HEK293T (cell line): ENCODE measurements at regions not wholly inside any gene's neighbourhood (a gene's known extent, or its start where the extent isn't known, plus 50 kb on each side); places are given as distances from the start of the nearest gene placed in this dataset.

Source experiments
- ARNT ChIP-seq: fragments of 450-650 bp; IDR thresholded peaks from 2 replicates; pipeline ENCODE4 v1.6.1; 2017; ENCODE audit warnings: mild to moderate bottlenecking
- BHLHE40 ChIP-seq: fragments of 450-650 bp; IDR thresholded peaks from 2 replicates; pipeline ENCODE4 v1.6.1; 2016; ENCODE audit warnings: mild to moderate bottlenecking, moderate library complexity, borderline replicate concordance
- FOXM1 ChIP-seq: fragments of 450-650 bp; IDR thresholded peaks from 2 replicates; pipeline ENCODE4 v1.6.1; 2017; ENCODE audit warnings: mild to moderate bottlenecking, borderline replicate concordance
- LEF1 ChIP-seq: fragments of 450-650 bp; IDR thresholded peaks from 2 replicates; pipeline ENCODE4 v1.6.1; 2017; ENCODE audit warnings: mild to moderate bottlenecking, borderline replicate concordance
- SP1 ChIP-seq: fragments of 450-650 bp; IDR thresholded peaks from 2 replicates; pipeline ENCODE4 v1.6.1; 2017
- SUZ12 ChIP-seq: fragments of 450-650 bp; IDR thresholded peaks from 2 replicates; pipeline ENCODE4 v1.6.1; 2016; ENCODE audit warnings: mild to moderate bottlenecking
- TARDBP ChIP-seq: fragments of 450-650 bp; IDR thresholded peaks from 2 replicates; pipeline ENCODE4 v1.6.1; 2016

DNA sequence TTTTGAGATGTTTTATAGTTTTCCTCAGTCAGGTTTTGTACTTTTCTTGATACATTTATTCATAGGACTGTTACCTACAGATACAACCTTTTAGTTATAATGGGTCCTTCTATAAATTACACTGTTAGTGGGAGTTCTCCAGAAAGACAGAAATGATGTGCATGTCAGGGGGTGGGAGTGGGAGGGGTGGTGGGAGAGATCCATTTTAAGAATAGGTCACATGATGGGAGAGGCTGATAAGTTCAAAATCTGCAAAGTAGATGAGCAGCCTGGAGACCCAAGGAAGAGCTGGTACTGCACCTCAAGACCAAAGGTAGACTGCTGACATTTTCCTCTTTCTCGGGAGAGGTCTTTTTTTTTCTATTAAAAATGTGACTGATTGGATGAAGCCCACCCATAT, 408.0 kb upstream of the GJE1 start:
- TF ChIP-seq FOXM1 = no peak
- no peak for TF ChIP-seq SUZ12
- TF ChIP-seq BHLHE40 = no peak
- no peak for TF ChIP-seq TARDBP
- no peak for TF ChIP-seq LEF1
- TF ChIP-seq ARNT = no peak
- no peak for TF ChIP-seq SP1
